Natural killer cell (primary cell): ENCODE measurements at regions not wholly inside any gene's neighbourhood (a gene's known extent, or its start where the extent isn't known, plus 50 kb on each side); places are given as distances from the start of the nearest gene placed in this dataset.
"Not testable (repeated sequence)": the region's sequence is repeated elsewhere in the genome, so short reads cannot be mapped to it uniquely, and the experiment has no call there.

Source experiments
- ATAC-seq, 3 donors: fragments of 150-1000 bp in 2 of 3; fragments of 200-7000 bp in 1 of 3; cut with Tn5 transposase; 1 replicate in 1 of 3; 2 replicates in 2 of 3; pipeline ENCODE4 v1.10.0; 2021; ENCODE audit warnings: mild to moderate bottlenecking in 2 of 3, moderate library complexity in 2 of 3
- DNase-seq, 2 donors: peaks; one replicate each; pipeline versions ENCODE4 v3.0.0 to v3.0.0-alpha.2; 2013 to 2021; ENCODE audit warnings: mixed read lengths in 1 of 2
- H3K27ac ChIP-seq: one replicate; pipeline ENCODE4 v1.5.1; 2013; ENCODE audit warnings: mild to moderate bottlenecking, low read length
- H3K27me3 ChIP-seq: one replicate; pipeline ENCODE4 v1.6.1; 2013; ENCODE audit warnings: low read length; ENCODE audit not compliant: control insufficient read depth, insufficient read depth
- H3K36me3 ChIP-seq: one replicate; pipeline ENCODE4 v1.6.1; 2013; ENCODE audit warnings: low read length; ENCODE audit not compliant: control insufficient read depth, insufficient read depth
- H3K4me1 ChIP-seq: one replicate; pipeline ENCODE4 v1.6.1; 2013; ENCODE audit warnings: low read length; ENCODE audit not compliant: control insufficient read depth, insufficient read depth
- H3K4me3 ChIP-seq: one replicate; pipeline ENCODE4 v1.5.1; 2013; ENCODE audit warnings: low read length
- H3K9me3 ChIP-seq: one replicate; pipeline ENCODE4 v1.6.1; 2013; ENCODE audit warnings: low read length; ENCODE audit not compliant: control insufficient read depth, insufficient read depth
- H3K27ac Mint-ChIP-seq, 2 donors: one replicate each; pipeline ENCODE4 v1.8.0; 2022; ENCODE audit warnings: mild to moderate bottlenecking in 2 of 2, mixed read lengths in 2 of 2, moderate library complexity in 1 of 2
- H3K27me3 Mint-ChIP-seq, 2 donors: one replicate each; pipeline ENCODE4 v1.8.0; 2022; ENCODE audit warnings: low read depth in 2 of 2, mixed read lengths in 2 of 2
- H3K36me3 Mint-ChIP-seq: one replicate; pipeline ENCODE4 v1.8.0; 2022; ENCODE audit warnings: mixed read lengths
- H3K4me1 Mint-ChIP-seq, 2 donors: one replicate each; pipeline ENCODE4 v1.8.0; 2022; ENCODE audit warnings: mixed read lengths in 2 of 2
- H3K4me3 Mint-ChIP-seq: one replicate; pipeline ENCODE4 v1.8.0; 2022; ENCODE audit warnings: mild to moderate bottlenecking, moderate library complexity, mixed read lengths
- H3K9me3 Mint-ChIP-seq, 2 donors: one replicate each; pipeline ENCODE4 v1.8.0; 2022; ENCODE audit warnings: mixed read lengths in 2 of 2
- WGBS: methylation state at CpG from one replicate; pipeline ENCODE4 v1.1.7; 2013; ENCODE audit warnings: missing lambda C conversion rate; ENCODE audit not compliant: insufficient coverage; 5-methylcytosine and 5-hydroxymethylcytosine counted together
- intact Hi-C: fragments of 100-400 bp; cut with micrococcal nuclease; formaldehyde crosslinking; loops from one replicate; pipeline ENCODE4 v1.14.2; 2022
- TF ChIP-seq, protein P1 (sequence below): fragments of 200-600 bp; IDR thresholded peaks from one replicate; pipeline ENCODE4 v1.8.0; 2022; ENCODE audit warnings: antibody characterized with exemption

DNA sequence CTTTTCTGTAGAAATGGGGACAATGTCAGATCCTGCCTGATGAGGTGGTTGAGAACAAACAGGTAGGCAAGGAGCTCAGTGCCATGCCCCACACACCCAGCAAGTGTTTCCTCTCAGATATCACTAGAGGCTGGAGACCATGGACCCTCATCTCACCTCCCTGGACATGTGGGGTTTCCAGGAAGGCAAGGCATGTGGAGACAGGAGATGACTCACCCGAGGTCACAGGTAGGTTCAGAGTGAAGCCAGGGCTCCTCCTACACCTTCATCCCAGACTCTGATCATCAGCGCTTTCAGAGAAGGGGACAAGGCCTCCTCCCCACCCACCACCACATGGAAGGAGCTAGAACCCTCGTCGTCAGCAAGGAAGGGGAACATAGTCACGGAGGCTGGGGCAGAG, 69.2 kb downstream of the MATN1 start:
- intact Hi-C loops, result no loop called here
- WGBS, result 79% methylated on average over 5 of the region's 5 CpGs
- H3K27ac Mint-ChIP-seq, result peak overlapping the region in 1 of 2 donors; percentile 57

DNA sequence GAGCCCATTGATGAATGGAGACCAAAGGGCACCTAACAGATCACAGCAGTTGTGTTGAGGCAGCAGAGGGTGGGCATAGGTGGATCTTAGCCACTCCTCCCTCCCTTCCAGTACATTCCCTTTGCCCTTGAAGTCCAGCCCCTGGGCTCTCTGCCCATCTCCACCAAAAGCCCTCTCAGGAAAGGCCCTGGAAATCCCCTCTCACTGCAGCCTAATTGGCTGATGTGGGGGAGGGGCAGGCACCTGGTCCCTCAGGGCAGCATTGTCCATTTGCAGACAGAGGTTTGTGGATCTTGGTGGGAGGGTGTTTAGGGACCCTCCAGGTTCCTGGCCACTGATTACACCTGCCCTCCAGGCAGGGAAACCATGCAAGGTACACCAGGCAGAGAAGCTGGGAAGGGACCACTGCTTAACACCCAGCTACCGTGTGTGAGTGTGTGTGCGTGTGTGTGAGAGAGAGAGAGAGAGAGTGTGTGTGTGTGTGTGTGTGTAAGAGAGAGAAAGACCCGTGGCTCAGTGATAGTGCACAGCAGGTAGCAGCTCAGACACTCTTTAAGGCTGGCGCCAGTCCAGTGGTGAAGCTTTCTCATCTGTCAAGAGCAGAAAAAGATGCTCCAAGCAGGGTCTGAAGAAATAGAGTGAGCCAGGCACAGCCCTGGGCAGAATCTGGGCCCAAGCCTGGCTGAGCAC, 71.1 kb downstream of the MATN1 start:
- H3K27ac Mint-ChIP-seq, result no peak overlapping the region
- no peaks in the 10 kb centered on the region for H3K4me1 Mint-ChIP-seq
- Histone ChIP-seq H3K9me3 (no peaks in the 10 kb centered on the region), H3K27ac (no peak overlapping the region), H3K4me1 (no peaks in the 10 kb centered on the region), H3K36me3 (no peaks in the 10 kb centered on the region), H3K4me3 (no peak overlapping the region), H3K27me3 (no peaks in the 10 kb centered on the region)
- H3K27me3 Mint-ChIP-seq, result peaks cover 16 to 27% of the 10 kb centered on the region in 2 donors
- H3K36me3 Mint-ChIP-seq, result no peaks in the 10 kb centered on the region
- 65% methylated on average over 4 of the region's 4 CpGs for WGBS
- TF ChIP-seq, protein P1, sequence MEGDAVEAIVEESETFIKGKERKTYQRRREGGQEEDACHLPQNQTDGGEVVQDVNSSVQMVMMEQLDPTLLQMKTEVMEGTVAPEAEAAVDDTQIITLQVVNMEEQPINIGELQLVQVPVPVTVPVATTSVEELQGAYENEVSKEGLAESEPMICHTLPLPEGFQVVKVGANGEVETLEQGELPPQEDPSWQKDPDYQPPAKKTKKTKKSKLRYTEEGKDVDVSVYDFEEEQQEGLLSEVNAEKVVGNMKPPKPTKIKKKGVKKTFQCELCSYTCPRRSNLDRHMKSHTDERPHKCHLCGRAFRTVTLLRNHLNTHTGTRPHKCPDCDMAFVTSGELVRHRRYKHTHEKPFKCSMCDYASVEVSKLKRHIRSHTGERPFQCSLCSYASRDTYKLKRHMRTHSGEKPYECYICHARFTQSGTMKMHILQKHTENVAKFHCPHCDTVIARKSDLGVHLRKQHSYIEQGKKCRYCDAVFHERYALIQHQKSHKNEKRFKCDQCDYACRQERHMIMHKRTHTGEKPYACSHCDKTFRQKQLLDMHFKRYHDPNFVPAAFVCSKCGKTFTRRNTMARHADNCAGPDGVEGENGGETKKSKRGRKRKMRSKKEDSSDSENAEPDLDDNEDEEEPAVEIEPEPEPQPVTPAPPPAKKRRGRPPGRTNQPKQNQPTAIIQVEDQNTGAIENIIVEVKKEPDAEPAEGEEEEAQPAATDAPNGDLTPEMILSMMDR, result no peak
- no peaks in the 10 kb centered on the region for H3K9me3 Mint-ChIP-seq
- no peak for DNase-seq
- ATAC-seq, result no peak
- intact Hi-C loops, result no loop called here
- H3K4me3 Mint-ChIP-seq, result no peak overlapping the region

More for the DNA sequence above, 69.2 kb downstream of the MATN1 start:
- Mint-ChIP-seq H3K4me3 (no peak overlapping the region), H3K27me3 (peaks cover 19 to 21% of the 10 kb centered on the region in 2 donors), H3K4me1 (no peaks in the 10 kb centered on the region), H3K9me3 (no peaks in the 10 kb centered on the region), H3K36me3 (no peaks in the 10 kb centered on the region)
- H3K27me3 ChIP-seq, result no peaks in the 10 kb centered on the region
- no peak for ATAC-seq
- no peak overlapping the region for H3K27ac ChIP-seq
- H3K9me3 ChIP-seq, result no peaks in the 10 kb centered on the region
- TF ChIP-seq, protein P1, result no peak
- no peak for DNase-seq
- H3K4me3 ChIP-seq, result no peak overlapping the region
- no peaks in the 10 kb centered on the region for H3K4me1 ChIP-seq
- no peaks in the 10 kb centered on the region for H3K36me3 ChIP-seq

DNA sequence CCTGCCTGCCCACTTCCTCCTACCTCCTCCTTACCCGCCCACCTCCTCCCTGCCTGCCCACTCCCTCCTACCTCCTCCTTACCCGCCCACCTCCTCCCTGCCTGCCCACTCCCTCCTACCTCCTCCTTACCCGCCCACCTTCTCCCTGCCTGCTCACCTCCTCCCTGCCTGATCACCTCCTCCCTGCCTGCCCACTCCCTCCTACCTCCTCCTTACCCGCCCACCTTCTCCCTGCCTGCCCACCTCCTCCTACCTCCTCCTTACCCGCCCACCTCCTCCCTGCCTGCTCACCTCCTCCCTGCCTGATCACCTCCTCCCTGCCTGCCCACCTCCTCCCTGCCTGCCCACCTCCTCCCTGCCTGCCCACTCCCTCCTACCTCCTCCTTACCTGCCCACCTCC, 72.0 kb downstream of the MATN1 start:
- H3K9me3 ChIP-seq, H3K4me3 ChIP-seq, DNase-seq, H3K27me3 ChIP-seq, H3K27ac Mint-ChIP-seq, H3K4me1 ChIP-seq, H3K27ac ChIP-seq, H3K36me3 Mint-ChIP-seq, intact Hi-C loops, H3K36me3 ChIP-seq, H3K4me1 Mint-ChIP-seq, H3K9me3 Mint-ChIP-seq, H3K4me3 Mint-ChIP-seq, ATAC-seq: not testable (repeated sequence)
- H3K27me3 Mint-ChIP-seq, result peaks cover 16 to 27% of the 10 kb centered on the region in 2 donors
- WGBS, result 41% methylated on average over 5 of the region's 5 CpGs

DNA sequence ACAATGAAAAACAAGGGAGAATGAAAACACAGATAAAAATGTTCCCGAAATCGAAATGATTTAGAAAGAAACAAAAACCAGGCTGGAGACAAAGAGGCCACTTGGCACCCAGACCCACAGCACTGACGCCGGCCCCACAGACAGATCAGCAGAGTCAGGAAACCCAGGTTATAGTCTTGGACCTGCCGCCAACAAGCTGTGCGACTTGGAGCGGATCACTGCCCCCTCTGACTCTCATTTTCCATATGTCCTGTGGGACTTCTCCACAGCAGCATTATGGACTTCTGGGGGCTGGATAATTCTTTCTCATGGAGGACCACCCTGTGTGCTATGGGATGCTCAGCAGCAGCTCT, 72.4 kb downstream of the MATN1 start:
- Mint-ChIP-seq H3K9me3 (no peaks in the 10 kb centered on the region), H3K27ac (no peak overlapping the region), H3K4me1 (no peaks in the 10 kb centered on the region), H3K36me3 (no peaks in the 10 kb centered on the region), H3K27me3 (peaks cover 17 to 27% of the 10 kb centered on the region in 2 donors), H3K4me3 (no peak overlapping the region)
- no peaks in the 10 kb centered on the region for H3K9me3 ChIP-seq
- H3K4me1 ChIP-seq, result no peaks in the 10 kb centered on the region
- no peaks in the 10 kb centered on the region for H3K36me3 ChIP-seq
- TF ChIP-seq, protein P1, result no peak
- DNase-seq, result no peak
- H3K27me3 ChIP-seq, result no peaks in the 10 kb centered on the region
- no peak overlapping the region for H3K27ac ChIP-seq
- WGBS, result 77% methylated on average over 7 of the region's 7 CpGs
- ATAC-seq, result no peak
- intact Hi-C loops, result no loop called here
- no peak overlapping the region for H3K4me3 ChIP-seq
